SK-N-SH (cell line): ENCODE measurements at regions not wholly inside any gene's neighbourhood (a gene's known extent, or its start where the extent isn't known, plus 50 kb on each side); places are given as distances from the start of the nearest gene placed in this dataset.
"Not testable (repeated sequence)": the region's sequence is repeated elsewhere in the genome, so short reads cannot be mapped to it uniquely, and the experiment has no call there.

Source experiments
- CTCF ChIA-PET: fragments of 300-600, 350-600 bp; formaldehyde crosslinking; extraction: SDS; loops from one replicate; lab custom pipeline; 2021; lab: Yijun Ruan, JAX
- POLR2A ChIA-PET: fragments of 350-600 bp; sonication (Branson Sonifier 250); formaldehyde crosslinking; extraction: SDS; loops from one replicate; lab custom pipeline; 2020; ENCODE audit warnings: antibody characterized with exemption, inconsistent platforms; lab: Yijun Ruan, JAX
- DNase-seq: peaks from one replicate; pipeline ENCODE4 v3.0.0; 2012
- H2AFZ ChIP-seq: fragments of 200-600 bp; sonication (generic); 2 replicates; pipeline ENCODE4 v1.8.1; 2016; ENCODE audit warnings: antibody characterized with exemption, mild to moderate bottlenecking, low read depth
- H3F3A ChIP-seq: fragments of 200-600 bp; sonication (generic); replicated peaks from 2 replicates; pipeline ENCODE3; 2016; ENCODE audit warnings: antibody characterized with exemption, mild to moderate bottlenecking; ENCODE audit not compliant: insufficient read depth
- H3K27ac ChIP-seq, 2 experiments: fragments of 200-500 bp in 1 of 2; fragments of 200-600 bp in 1 of 2; sonication (Bioruptor generic) in 1 of 2; sonication (generic), shearing (Covaris generic) in 1 of 2; 2 replicates each; pipeline versions ENCODE4 v1.5.1 to v1.6.1; 2014 to 2016; ENCODE audit warnings: low read depth in 2 of 2, inconsistent platforms in 1 of 2, low read length in 1 of 2, mild to moderate bottlenecking in 1 of 2, mixed read lengths in 1 of 2
- H3K27me3 ChIP-seq: fragments of 200-600 bp; sonication (generic), shearing (Covaris generic); 2 replicates; pipeline ENCODE4 v1.6.1; 2016; ENCODE audit warnings: mixed run types; ENCODE audit not compliant: insufficient read depth
- H3K36me3 ChIP-seq, 2 experiments: fragments of 200-500 bp in 1 of 2; fragments of 200-600 bp in 1 of 2; sonication (Bioruptor generic) in 1 of 2; sonication (generic) in 1 of 2; replicated peaks in 1 of 2; 2 replicates each; pipeline versions ENCODE3 to v1.5.1; 2014 to 2016; ENCODE audit warnings: low read length in 1 of 2, mild to moderate bottlenecking in 1 of 2; ENCODE audit not compliant: insufficient read depth in 2 of 2, control insufficient read depth in 1 of 2
- H3K4me1 ChIP-seq, 2 experiments: fragments of 200-500 bp in 1 of 2; fragments of 200-600 bp in 1 of 2; sonication (Bioruptor generic) in 1 of 2; sonication (generic), shearing (Covaris generic) in 1 of 2; 2 replicates each; pipeline versions ENCODE4 v1.5.1 to v1.6.1; 2014 to 2016; ENCODE audit warnings: low read depth in 1 of 2, low read length in 1 of 2, mixed run types in 1 of 2; ENCODE audit not compliant: insufficient read depth in 2 of 2, control insufficient read depth in 1 of 2
- H3K4me2 ChIP-seq: fragments of 200-600 bp; sonication (generic), shearing (Covaris generic); 2 replicates; pipeline ENCODE4 v1.6.1; 2017; ENCODE audit warnings: mixed run types
- H3K4me3 ChIP-seq, 2 experiments: fragments of 200-500 bp in 1 of 2; fragments of 200-600 bp in 1 of 2; sonication (Bioruptor generic) in 1 of 2; sonication (generic), shearing (Covaris generic) in 1 of 2; 2 replicates each; pipeline versions ENCODE4 v1.5.1 to v1.8.1; 2014 to 2016; ENCODE audit warnings: low read depth in 2 of 2, inconsistent platforms in 1 of 2, low read length in 1 of 2, mild to moderate bottlenecking in 1 of 2, mixed read lengths in 1 of 2, moderate library complexity in 1 of 2
- H3K79me2 ChIP-seq: fragments of 200-600 bp; sonication (generic); 2 replicates; pipeline ENCODE4 v1.8.1; 2017; ENCODE audit warnings: mild to moderate bottlenecking; ENCODE audit not compliant: insufficient read depth
- H3K9ac ChIP-seq: fragments of 200-600 bp; sonication (generic); 2 replicates; pipeline ENCODE4 v1.6.1; 2017; ENCODE audit warnings: mixed run types
- H3K9me2 ChIP-seq: fragments of 200-600 bp; sonication (generic); 2 replicates; pipeline ENCODE4 v1.6.1; 2017; ENCODE audit warnings: mixed run types
- H3K9me3 ChIP-seq: fragments of 200-600 bp; sonication (generic); 2 replicates; pipeline ENCODE4 v1.6.1; 2017; ENCODE audit warnings: mixed run types, mild to moderate bottlenecking, moderate library complexity
- H4K20me1 ChIP-seq: fragments of 200-600 bp; sonication (generic); 2 replicates; pipeline ENCODE4 v1.6.1; 2017; ENCODE audit warnings: mild to moderate bottlenecking, mixed run types; ENCODE audit not compliant: insufficient read depth
- EP300 ChIP-seq, 2 experiments: IDR thresholded peaks; 2 replicates each; pipeline versions ENCODE4 v1.4.0 to v1.6.1; 2012; ENCODE audit warnings: borderline replicate concordance in 1 of 2, low read depth in 1 of 2, low read length in 1 of 2
- FOSL2 ChIP-seq: IDR thresholded peaks from 2 replicates; pipeline ENCODE4 v1.4.0; 2012; ENCODE audit warnings: low read depth, mild to moderate bottlenecking, moderate library complexity, borderline replicate concordance
- FOXM1 ChIP-seq: IDR thresholded peaks from 2 replicates; pipeline ENCODE4 v1.4.0; 2012; ENCODE audit warnings: low read depth, mild to moderate bottlenecking
- GABPA ChIP-seq: IDR thresholded peaks from 2 replicates; pipeline ENCODE4 v1.4.0; 2012; ENCODE audit warnings: low read depth, mild to moderate bottlenecking
- GATA2 ChIP-seq: sonication (generic); formaldehyde crosslinking; IDR thresholded peaks from 2 replicates; pipeline ENCODE4 v1.5.0; 2020; ENCODE audit warnings: mild to moderate bottlenecking, missing genetic modification reagents
- IRF3 ChIP-seq: fragments of 150-350 bp; IDR thresholded peaks from 2 replicates; pipeline ENCODE4 v1.6.1; 2016; ENCODE audit warnings: mild to moderate bottlenecking, low read depth, low read length
- JUND ChIP-seq: IDR thresholded peaks from 2 replicates; pipeline ENCODE4 v1.4.0; 2012
- MEF2A ChIP-seq: IDR thresholded peaks from 2 replicates; pipeline ENCODE4 v1.4.0; 2012; ENCODE audit warnings: low read depth, borderline replicate concordance
- MXI1 ChIP-seq: IDR thresholded peaks from 2 replicates; pipeline ENCODE4 v1.6.1; 2012; ENCODE audit warnings: mild to moderate bottlenecking, low read depth, low read length, improper control_type of control experiment
- NFIC ChIP-seq: IDR thresholded peaks from 2 replicates; pipeline ENCODE4 v1.4.0; 2012; ENCODE audit warnings: borderline replicate concordance
- PBX3 ChIP-seq: IDR thresholded peaks from 2 replicates; pipeline ENCODE4; 2012
- POLR2AphosphoS5 ChIP-seq: IDR thresholded peaks from 2 replicates; pipeline ENCODE4 v1.6.1; 2012; ENCODE audit warnings: low read depth, low read length
- RAD21 ChIP-seq: IDR thresholded peaks from 2 replicates; pipeline ENCODE4 v1.6.1; 2012; ENCODE audit warnings: mild to moderate bottlenecking, low read length
- RCOR1 ChIP-seq: fragments of 150-350 bp; IDR thresholded peaks from 2 replicates; pipeline ENCODE4 v1.6.1; 2017; ENCODE audit warnings: antibody characterized with exemption, low read length
- RFX5 ChIP-seq: IDR thresholded peaks from 2 replicates; pipeline ENCODE4 v1.6.1; 2012; ENCODE audit warnings: mild to moderate bottlenecking, improper control_type of control experiment, low read length
- RXRA ChIP-seq: IDR thresholded peaks from 2 replicates; pipeline ENCODE4 v1.4.0; 2012; ENCODE audit warnings: low read depth, mild to moderate bottlenecking, borderline replicate concordance
- TEAD4 ChIP-seq: IDR thresholded peaks from 2 replicates; pipeline ENCODE4 v1.4.0; 2012; ENCODE audit warnings: mild to moderate bottlenecking, borderline replicate concordance; ENCODE audit not compliant: insufficient read depth
- YY1 ChIP-seq: IDR thresholded peaks from 2 replicates; pipeline ENCODE4 v1.4.0; 2012; ENCODE audit warnings: low read depth, mild to moderate bottlenecking
- WGBS: methylation state at CpG from one replicate; pipeline ENCODE4 v1.1.6; 2017; ENCODE audit warnings: low lambda C conversion rate; 5-methylcytosine and 5-hydroxymethylcytosine counted together

DNA sequence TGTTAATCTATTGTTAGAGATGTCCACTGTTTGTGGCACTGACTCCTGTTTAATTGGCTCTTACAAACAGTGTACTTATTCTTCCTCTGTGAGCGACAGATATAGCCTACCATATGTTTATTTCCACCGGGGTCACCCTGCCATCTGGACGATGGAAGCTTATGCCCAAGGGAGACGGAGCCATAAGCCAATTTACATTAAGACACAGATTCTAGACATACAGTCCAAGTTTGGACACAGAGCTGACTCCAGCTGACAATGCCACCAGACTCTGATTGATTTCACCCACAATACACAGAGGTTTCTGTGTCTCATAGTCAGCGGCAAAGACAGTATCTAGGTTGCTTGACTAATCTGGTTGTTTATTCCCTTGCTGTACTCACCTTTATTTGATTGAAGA, 198.9 kb downstream of the ENC1 start:
- POLR2A ChIA-PET, result no interaction called here
- Histone ChIP-seq H3F3A (no peaks in the 10 kb centered on the region), H3K4me2 (no peak overlapping the region), H3K36me3 (no peaks in the 10 kb centered on the region), H3K9ac (no peak overlapping the region), H3K79me2 (no peaks in the 10 kb centered on the region), H3K9me2 (no peaks in the 10 kb centered on the region), H3K9me3 (no peaks in the 10 kb centered on the region), H4K20me1 (no peaks in the 10 kb centered on the region), H3K4me1 (peaks cover 0 to 9% of the 10 kb centered on the region in 2 experiments; a peak in 1 of 4 replicates), H2AFZ (no peak overlapping the region), H3K4me3 (no peak overlapping the region), H3K27ac (no peak overlapping the region; a peak in 1 of 4 replicates), H3K27me3 (no peaks in the 10 kb centered on the region)
- WGBS, result 69% methylated on average over 5 of the region's 5 CpGs
- peak; percentile 19 for DNase-seq
- TF ChIP-seq FOXM1 (no peak), EP300 (IDR thresholded peaks at IDR 0.05; ENCODE audit: borderline replicate concordance in 1 of 2, low read depth in 1 of 2, low read length in 1 of 2) (0 out of 4 replicates have a peak, but pooled peaks of 1 of the 2 experiments have one; percentile 17)
- CTCF ChIA-PET, result no interaction called here

GRCh38 chr5:74440341-74440740, 200.2 kb downstream of the ENC1 start:
- no peaks in the 10 kb centered on the region for H3K79me2 ChIP-seq
- no peak overlapping the region for H3K9ac ChIP-seq
- no peak overlapping the region for H3K4me2 ChIP-seq
- TF ChIP-seq EP300 (IDR thresholded peaks at IDR 0.05; ENCODE audit: borderline replicate concordance in 1 of 2, low read depth in 1 of 2, low read length in 1 of 2), result no peak
- no peak for TF ChIP-seq FOSL2
- no peak for TF ChIP-seq MXI1
- no peak for TF ChIP-seq TEAD4
- TF ChIP-seq GATA2 (CRISPR knock-in tag), result no peak
- no peak for TF ChIP-seq POLR2AphosphoS5
- no peak for TF ChIP-seq IRF3
- TF ChIP-seq RAD21, result no peak
- TF ChIP-seq GABPA, result no peak
- TF ChIP-seq PBX3, result no peak
- TF ChIP-seq RXRA, result no peak
- TF ChIP-seq MEF2A, result no peak
- no peak for TF ChIP-seq NFIC
- no peak for TF ChIP-seq RCOR1
- TF ChIP-seq RFX5, result no peak
- TF ChIP-seq YY1, result no peak
- TF ChIP-seq JUND, result no peak
- no peak overlapping the region for H2AFZ ChIP-seq
- ChIA-PET POLR2A (no interaction called here), CTCF (no interaction called here)
- H3F3A ChIP-seq, result no peaks in the 10 kb centered on the region
- DNase-seq, result no peak
- no peaks in the 10 kb centered on the region for H3K27me3 ChIP-seq
- no peaks in the 10 kb centered on the region for H3K36me3 ChIP-seq
- H3K9me2 ChIP-seq, result no peaks in the 10 kb centered on the region
- no peak overlapping the region for H3K27ac ChIP-seq
- H3K9me3 ChIP-seq, result no peaks in the 10 kb centered on the region
- H3K4me1 ChIP-seq, result peaks cover 0 to 9% of the 10 kb centered on the region in 2 experiments; a peak in 1 of 4 replicates
- 61% methylated on average over 2 of the region's 2 CpGs for WGBS
- H4K20me1 ChIP-seq, result no peaks in the 10 kb centered on the region
- H3K4me3 ChIP-seq, result no peak overlapping the region

DNA sequence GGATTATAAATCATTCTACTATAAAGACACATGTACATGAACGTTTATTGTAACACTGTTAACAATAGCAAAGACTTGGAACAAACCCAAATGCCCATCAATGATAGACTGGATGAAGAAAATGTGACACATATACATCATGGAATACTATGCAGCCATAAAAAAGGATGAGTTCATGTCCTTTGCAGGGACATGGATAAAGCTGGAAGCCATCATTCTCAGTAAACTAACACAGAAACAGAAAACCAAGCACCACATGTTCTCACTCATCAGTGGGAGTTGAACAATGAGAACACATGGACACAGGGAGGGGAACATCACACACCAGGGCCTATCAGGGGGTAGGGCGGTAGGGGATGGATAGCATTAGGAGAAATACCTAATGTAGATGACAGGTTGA, 202.7 kb downstream of the ENC1 start:
- H4K20me1 ChIP-seq, H3K9me3 ChIP-seq, POLR2A ChIA-PET, CTCF ChIA-PET, H3K36me3 ChIP-seq, H3K27ac ChIP-seq, H3F3A ChIP-seq, H3K27me3 ChIP-seq, H2AFZ ChIP-seq, H3K9me2 ChIP-seq, H3K4me2 ChIP-seq, DNase-seq, H3K4me3 ChIP-seq, H3K79me2 ChIP-seq, H3K9ac ChIP-seq: not testable (repeated sequence)
- peaks cover 6 to 27% of the 10 kb centered on the region in 2 experiments; a peak in 2 of 4 replicates for H3K4me1 ChIP-seq
- WGBS, result 29% methylated on average over 2 of the region's 2 CpGs
